K562 (cell line): ENCODE measurements at regions not wholly inside any gene's neighbourhood (a gene's known extent, or its start where the extent isn't known, plus 50 kb on each side); places are given as distances from the start of the nearest gene placed in this dataset.

ENCODE experiments used
- ATF1 ChIP-seq, 2 experiments: fragments of 450-650 bp in 1 of 2; IDR thresholded peaks; 2 replicates each; pipeline ENCODE4 v1.6.1; 2016; ENCODE audit warnings: missing compliant biosample characterization in 1 of 2, missing genetic modification characterization in 1 of 2
- ATF7 ChIP-seq: fragments of 450-650 bp; IDR thresholded peaks from 2 replicates; pipeline ENCODE4 v1.7.1; 2014; ENCODE audit warnings: mild to moderate bottlenecking, moderate library complexity
- CBX2 ChIP-seq: fragments of 200-600 bp; sonication (generic); IDR thresholded peaks from one replicate; pipeline ENCODE4 v1.6.1; 2012; ENCODE audit warnings: mild to moderate bottlenecking, low read length, inconsistent platforms; ENCODE audit not compliant: insufficient read depth, poor library complexity, severe bottlenecking
- CLOCK ChIP-seq: fragments of 250-450 bp; sonication (Bioruptor Pico); IDR thresholded peaks from 2 replicates; pipeline ENCODE4 v1.4.0; 2020; ENCODE audit warnings: mild to moderate bottlenecking, moderate library complexity, borderline replicate concordance
- CREB3 ChIP-seq: fragments of 450-650 bp; conservative IDR thresholded peaks from 2 replicates; pipeline ENCODE4 v1.6.1; 2016; ENCODE audit warnings: missing genetic modification characterization, low read depth, mild to moderate bottlenecking, missing compliant biosample characterization, moderate library complexity
- CREB3L1 ChIP-seq: fragments of 450-650 bp; IDR thresholded peaks from 2 replicates; pipeline ENCODE4 v1.6.1; 2014; ENCODE audit warnings: low read depth, mild to moderate bottlenecking, moderate library complexity, borderline replicate concordance
- DACH1 ChIP-seq: fragments of 450-650 bp; IDR thresholded peaks from 2 replicates; pipeline ENCODE4 v1.6.1; 2018; ENCODE audit not compliant: partially characterized antibody
- ELK1 ChIP-seq: sonication (generic); formaldehyde crosslinking; IDR thresholded peaks from 2 replicates; pipeline ENCODE4 v1.8.1; 2022; ENCODE audit warnings: missing genetic modification reagents
- FIP1L1 ChIP-seq: fragments of 200-400 bp; formaldehyde crosslinking; IDR thresholded peaks from 2 replicates; pipeline ENCODE4 v1.6.1; 2018; ENCODE audit warnings: mild to moderate bottlenecking, low read depth, low read length; ENCODE audit not compliant: poor library complexity, severe bottlenecking
- HMGN3 ChIP-seq: IDR thresholded peaks from 2 replicates; pipeline ENCODE4 v1.6.1; 2011; ENCODE audit warnings: borderline replicate concordance, low read depth, mild to moderate bottlenecking, mixed read lengths, low read length; ENCODE audit not compliant: insufficient read length; ENCODE audit errors: extremely low read depth
- HNRNPH1 ChIP-seq: fragments of 200-400 bp; formaldehyde crosslinking; optimal IDR thresholded peaks from 2 replicates; pipeline ENCODE3; 2017; ENCODE audit warnings: low read depth, mild to moderate bottlenecking, low read length, moderate library complexity
- KDM5B ChIP-seq: fragments of 200-600 bp; sonication (generic); IDR thresholded peaks from 2 replicates; pipeline ENCODE4 v1.6.1; 2012; ENCODE audit warnings: low read depth, mild to moderate bottlenecking, moderate library complexity, low read length, control low read depth, inconsistent platforms; ENCODE audit not compliant: insufficient replicate concordance
- NCOR1 ChIP-seq: fragments of 450-650 bp; IDR thresholded peaks from 2 replicates; pipeline ENCODE4 v1.6.1; 2016; ENCODE audit warnings: mild to moderate bottlenecking, moderate library complexity
- POLR3A ChIP-seq: IDR thresholded peaks from 2 replicates; pipeline ENCODE4 v1.6.1; 2011; ENCODE audit warnings: borderline replicate concordance, mild to moderate bottlenecking, moderate library complexity; ENCODE audit not compliant: insufficient read length, insufficient read depth; ENCODE audit errors: extremely low read depth
- PURB ChIP-seq: sonication (generic); formaldehyde crosslinking; IDR thresholded peaks from 2 replicates; pipeline ENCODE4 v1.9.0; 2021; ENCODE audit warnings: low read depth, mild to moderate bottlenecking, missing genetic modification reagents
- PYGO2 ChIP-seq: fragments of 450-650 bp; IDR thresholded peaks from 2 replicates; pipeline ENCODE4 v1.6.1; 2016; ENCODE audit warnings: mild to moderate bottlenecking, missing genetic modification characterization, moderate library complexity, missing compliant biosample characterization
- SAP30 ChIP-seq: fragments of 200-600 bp; sonication (generic); IDR thresholded peaks from 2 replicates; pipeline ENCODE4 v1.6.1; 2012; ENCODE audit warnings: borderline replicate concordance, low read depth, mild to moderate bottlenecking, moderate library complexity, low read length, control low read depth, inconsistent platforms; ENCODE audit not compliant: insufficient read depth, poor library complexity, severe bottlenecking
- SIX5 ChIP-seq, 2 experiments: IDR thresholded peaks; 2 replicates each; pipeline ENCODE4 v1.6.1; 2011; ENCODE audit warnings: low read length in 2 of 2, borderline replicate concordance in 1 of 2, low read depth in 1 of 2, mild to moderate bottlenecking in 1 of 2, moderate library complexity in 1 of 2; ENCODE audit not compliant: insufficient read depth in 1 of 2
- TCFL5 ChIP-seq: fragments of 250-450 bp; sonication (Bioruptor Pico); conservative IDR thresholded peaks from 2 replicates; pipeline ENCODE4 v1.6.1; 2021; ENCODE audit warnings: mild to moderate bottlenecking, moderate library complexity, matching md5 sums
- ZNF253 ChIP-seq: fragments of 250-450 bp; sonication (Bioruptor Pico); conservative IDR thresholded peaks from 2 replicates; pipeline ENCODE4 v1.6.1; 2021; ENCODE audit warnings: mild to moderate bottlenecking
- ZNF778 ChIP-seq: fragments of 450-650 bp; formaldehyde crosslinking; IDR thresholded peaks from 2 replicates; pipeline ENCODE4 v1.4.0; 2020; ENCODE audit warnings: mild to moderate bottlenecking, moderate library complexity

GRCh38 chr6:154675602-154676088, 57.6 kb upstream of the SCAF8 start (continued):
- TF ChIP-seq DACH1 = peak; percentile 17
- peak; percentile 72 for TF ChIP-seq ATF7
- TF ChIP-seq ELK1 = no peak
- TF ChIP-seq ZNF253 (CRISPR knock-in tag) = no peak
- TF ChIP-seq NCOR1 = peak; percentile 32; the same call in 1 of the 2 replicates
- no peak for TF ChIP-seq CREB3 (tag)
- TF ChIP-seq ZNF778 = no peak
- no peak for TF ChIP-seq CREB3L1
- TF ChIP-seq CBX2 = no peak
- no peak for TF ChIP-seq PYGO2 (tag)
- no peak for TF ChIP-seq ATF1 (CRISPR knock-in tag; IDR thresholded peaks at IDR 0.05)
- peak; percentile 53; the same call in 1 of the 2 replicates for TF ChIP-seq ATF1 (tag; IDR thresholded peaks at IDR 0.05)
- no peak for TF ChIP-seq KDM5B
- TF ChIP-seq SIX5 (IDR thresholded peaks at IDR 0.05; ENCODE audit: borderline replicate concordance in 1 of 2, insufficient read depth in 1 of 2, low read depth in 1 of 2, low read length in 2 of 2) = no peak
- TF ChIP-seq HNRNPH1 = no peak
- TF ChIP-seq FIP1L1 = no peak
- TF ChIP-seq CLOCK (CRISPR knock-in tag) = no peak
- TF ChIP-seq POLR3A = no peak
- no peak for TF ChIP-seq TCFL5
- no peak for TF ChIP-seq HMGN3
- no peak for TF ChIP-seq PURB (CRISPR knock-in tag)
- no peak for TF ChIP-seq SAP30
